ENCODE measurements at regions not wholly inside any gene's neighbourhood (a gene's known extent, or its start where the extent isn't known, plus 50 kb on each side); places are given as distances from the start of the nearest gene placed in this dataset.

- no peak for TF ChIP-seq CTCF (IDR thresholded peaks at IDR 0.05; ENCODE audit: insufficient read depth, low read depth, low read length)
- TF ChIP-seq EZH2 (IDR thresholded peaks at IDR 0.05; ENCODE audit: insufficient read depth, low read length), result no peak
These were observed 233.7 kb upstream of the SPTLC3 start for GRCh38 chr20:12775041-12775440.
